ENCODE measurements at regions not wholly inside any gene's neighbourhood (a gene's known extent, or its start where the extent isn't known, plus 50 kb on each side); places are given as distances from the start of the nearest gene placed in this dataset.
A peak's percentile ranks its signal among the peaks of the same experiment; 100 is the strongest.
"Not testable (repeated sequence)": the region's sequence is repeated elsewhere in the genome, so short reads cannot be mapped to it uniquely, and the experiment has no call there.

DNA sequence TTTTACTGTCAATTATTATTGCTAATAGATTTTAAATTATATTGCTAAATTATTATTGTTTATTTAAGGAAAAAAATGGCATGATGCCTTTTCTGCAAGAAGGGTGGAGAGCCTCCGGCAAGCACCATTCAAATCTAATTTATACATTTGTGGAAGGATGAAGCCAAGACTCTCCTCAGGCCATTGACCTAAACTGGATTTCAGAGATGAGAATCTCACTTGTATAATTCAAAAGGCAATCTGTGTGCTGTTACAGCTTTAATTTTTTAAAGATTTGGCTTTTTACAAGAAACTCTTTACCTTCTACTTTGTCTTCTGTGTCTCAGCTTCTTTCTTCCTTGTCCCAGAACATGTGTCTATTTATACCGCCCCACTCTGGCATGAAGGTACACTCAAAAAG lies 722.5 kb downstream of the ETS1 start:
- no peak for DNase-seq (ENCODE audit: low read depth in 2 of 2)

DNA sequence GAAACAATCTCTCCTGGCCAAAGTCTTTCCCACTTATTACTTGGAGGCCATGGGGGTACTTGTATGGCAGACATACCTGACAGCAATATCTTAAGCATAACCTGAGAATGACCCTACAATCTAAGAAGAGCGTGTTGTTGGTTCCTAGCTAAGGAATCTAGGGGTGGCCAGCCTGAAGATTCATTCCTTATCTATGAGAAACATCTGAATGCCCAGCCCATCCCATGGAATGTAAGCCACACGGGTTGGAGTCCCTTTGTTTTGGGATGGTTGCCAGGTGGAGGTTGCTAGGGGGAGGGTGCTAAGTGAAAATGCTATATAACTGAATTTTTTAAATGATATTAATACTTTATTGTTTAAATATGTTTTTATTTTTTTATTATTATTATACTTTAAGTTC lies 725.0 kb downstream of the ETS1 start:
- no peak for DNase-seq (ENCODE audit: low read depth in 2 of 2)

DNA sequence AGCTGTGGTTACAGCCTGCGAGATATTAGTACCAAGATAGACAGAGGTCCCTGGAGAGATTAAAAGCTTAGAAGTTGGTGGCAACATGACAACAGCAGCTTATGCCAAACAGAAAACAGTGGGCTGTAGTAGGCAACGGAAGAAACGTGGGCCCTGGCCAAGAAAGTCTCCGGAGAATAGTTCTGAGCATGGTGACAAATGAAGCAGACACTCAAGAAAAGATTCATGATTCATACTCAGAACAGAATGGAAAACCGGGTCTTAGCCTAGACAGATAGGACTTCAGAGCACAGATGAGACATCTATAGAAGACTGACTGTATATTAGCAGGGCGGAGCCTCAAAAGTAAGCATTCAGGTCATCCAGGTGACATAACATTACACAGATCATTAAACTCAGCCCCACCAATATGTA lies 727.4 kb downstream of the ETS1 start:
- no peak for DNase-seq (ENCODE audit: low read depth in 2 of 2)

DNA sequence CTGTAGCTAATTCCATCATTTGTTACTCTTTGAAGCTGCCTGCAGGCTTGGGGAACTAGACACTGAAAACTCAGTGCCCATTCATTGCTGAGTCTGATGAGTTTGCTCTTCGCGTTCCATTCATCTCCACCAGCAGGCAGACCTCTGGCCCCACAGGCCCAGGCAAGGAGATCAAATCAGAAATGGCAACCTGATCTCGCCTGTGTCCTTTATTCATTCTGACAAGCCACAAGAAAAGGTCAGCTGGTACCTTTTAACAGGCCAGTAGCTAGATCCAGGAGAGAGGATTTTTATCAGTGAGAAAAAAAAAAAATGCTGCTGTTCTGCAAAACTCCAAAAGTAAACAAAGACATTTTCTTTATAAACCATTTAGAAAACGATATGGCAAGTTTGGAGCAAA lies 742.5 kb downstream of the ETS1 start:
- no peak for DNase-seq (ENCODE audit: low read depth in 2 of 2)

DNA sequence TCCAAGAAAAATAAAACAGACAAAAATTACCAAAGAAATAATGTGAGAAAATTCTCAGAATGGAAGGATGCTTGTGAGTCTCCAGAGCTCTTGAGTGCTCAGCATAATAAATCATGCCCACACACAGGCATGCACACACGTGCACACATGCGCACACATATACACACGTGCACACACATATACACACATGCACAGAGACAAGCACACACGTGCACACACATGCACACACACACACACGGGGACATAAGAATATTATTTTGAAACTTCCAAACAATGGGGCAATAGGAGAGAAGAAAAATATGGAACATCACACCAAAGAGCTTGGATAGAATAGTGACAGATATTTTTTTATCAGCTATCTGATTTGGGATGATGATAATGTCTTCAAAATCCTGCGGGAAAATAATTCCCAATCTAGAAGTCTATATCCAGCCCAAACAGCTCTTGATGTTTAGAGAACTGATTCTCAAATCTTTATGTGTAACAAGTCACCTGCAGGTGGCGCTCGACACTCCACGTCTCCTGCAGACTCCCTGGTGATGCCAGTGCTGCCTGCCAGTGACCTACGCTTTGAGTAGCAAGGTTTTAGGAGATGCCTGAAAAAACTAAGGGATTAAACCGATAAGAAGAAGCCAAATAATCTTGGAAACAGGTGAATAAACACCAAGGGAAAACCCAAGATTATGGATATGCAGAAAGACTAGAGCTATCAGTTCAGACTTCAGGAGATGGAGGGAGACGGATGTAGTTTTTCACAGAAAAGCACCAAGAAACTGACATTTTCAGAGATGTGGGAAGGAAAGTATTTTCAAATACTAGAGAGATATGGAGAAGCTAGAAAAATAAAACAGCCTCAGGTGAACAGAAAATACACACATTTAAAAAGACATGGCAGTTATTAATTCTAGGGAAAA lies 743.6 kb downstream of the ETS1 start:
- DNase-seq (ENCODE audit: low read depth in 2 of 2), result peak; percentile 58 to 60

DNA sequence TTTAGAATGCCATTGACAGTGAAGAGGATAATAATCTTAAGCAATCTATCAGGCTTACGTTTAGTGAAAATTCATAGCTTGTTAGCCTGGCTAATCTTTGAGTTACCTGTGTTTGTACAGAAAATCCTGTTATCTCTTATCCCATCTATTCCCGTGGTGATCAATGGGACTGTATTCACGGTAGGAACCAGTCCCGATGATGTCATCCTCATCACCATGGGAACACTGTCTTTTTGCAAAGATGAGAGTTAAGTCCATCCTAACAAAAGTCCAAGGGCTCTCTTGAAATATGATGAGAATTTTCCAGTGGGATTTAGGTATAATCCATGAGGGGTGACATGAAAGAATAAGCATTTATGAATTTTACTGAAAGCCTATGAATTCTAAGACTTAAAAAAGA lies 762.2 kb downstream of the ETS1 start:
- DNase-seq (ENCODE audit: low read depth in 2 of 2), result no peak

DNA sequence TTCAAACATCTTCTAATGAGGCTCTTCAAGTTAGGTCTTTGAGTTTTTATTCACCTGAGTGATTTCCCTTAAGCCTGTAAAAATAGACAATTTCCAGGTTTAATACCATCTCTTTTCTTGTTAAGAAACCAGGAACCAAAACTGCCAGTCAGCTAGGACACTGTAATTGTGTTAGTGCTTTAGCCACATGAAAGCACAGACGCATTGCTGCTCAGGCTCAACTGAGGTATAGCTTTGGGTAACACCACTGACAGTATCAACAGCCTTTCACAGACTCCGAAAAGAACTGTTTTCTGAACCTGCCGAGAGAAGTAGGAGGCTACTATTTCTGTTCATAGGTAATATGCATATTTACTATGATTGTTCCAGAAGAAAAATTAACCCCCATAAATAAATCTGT lies 768.7 kb downstream of the ETS1 start:
- no peak for DNase-seq (ENCODE audit: low read depth in 2 of 2)

DNA sequence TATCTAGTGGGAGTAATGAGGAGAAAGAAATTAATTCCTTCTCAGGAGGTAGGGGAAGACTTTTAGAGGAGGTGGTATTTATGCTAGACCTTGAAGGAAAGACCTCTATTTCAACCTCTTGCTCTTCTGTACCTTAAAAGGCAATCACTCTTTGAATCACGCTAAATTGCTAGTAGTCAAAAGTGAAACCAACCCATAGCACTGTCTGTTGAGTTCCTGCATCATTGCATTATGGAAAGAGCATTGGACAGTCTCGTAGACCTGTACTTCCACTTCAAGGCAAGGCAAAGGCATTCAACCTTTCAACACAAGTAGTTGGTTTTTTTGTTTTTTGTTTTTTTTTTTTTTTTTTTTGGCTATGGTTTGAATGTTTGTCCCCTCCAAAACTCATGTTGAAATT lies 770.4 kb downstream of the ETS1 start:
- DNase-seq (ENCODE audit: low read depth in 2 of 2), result no peak

DNA sequence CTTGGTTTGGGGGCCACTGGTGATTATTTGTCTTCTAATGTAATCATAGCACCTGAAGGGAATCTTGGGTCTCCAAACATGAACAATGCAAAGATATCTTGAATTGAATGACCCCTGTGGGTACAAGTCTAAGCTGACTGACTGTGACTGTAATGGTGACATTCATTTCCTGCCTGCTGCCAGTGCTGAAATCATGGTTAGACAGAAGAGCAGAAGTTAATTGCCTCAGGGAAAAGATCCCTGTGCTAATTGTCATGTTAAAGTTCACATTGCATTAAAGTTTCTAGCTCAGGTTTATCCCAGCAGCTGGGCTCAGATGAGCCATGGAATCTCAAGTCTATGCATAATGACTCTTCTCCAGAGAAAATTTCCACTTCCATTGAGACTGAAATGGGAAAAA lies 772.0 kb downstream of the ETS1 start:
- DNase-seq (ENCODE audit: low read depth in 2 of 2), result no peak

DNA sequence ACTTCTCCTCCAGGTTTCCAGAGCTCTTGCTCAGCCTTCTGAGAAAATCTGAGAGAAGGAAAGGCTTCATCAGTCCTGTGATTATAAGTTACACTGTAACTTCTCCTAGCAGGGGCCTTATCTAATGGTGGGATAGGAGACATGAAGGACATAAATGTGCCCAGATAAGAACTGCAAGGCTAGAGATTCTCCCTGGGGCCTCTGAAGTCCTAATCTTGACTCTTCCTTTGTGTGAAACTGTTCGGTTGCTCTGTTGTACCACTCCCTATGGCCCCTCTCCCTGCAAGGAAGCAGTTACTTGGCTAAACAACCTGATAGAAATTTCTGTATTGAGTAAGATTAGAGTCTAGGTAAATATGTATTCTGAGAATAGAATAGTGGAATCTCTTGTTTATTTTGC lies 780.9 kb downstream of the ETS1 start:
- no peak for DNase-seq (ENCODE audit: low read depth in 2 of 2)

DNA sequence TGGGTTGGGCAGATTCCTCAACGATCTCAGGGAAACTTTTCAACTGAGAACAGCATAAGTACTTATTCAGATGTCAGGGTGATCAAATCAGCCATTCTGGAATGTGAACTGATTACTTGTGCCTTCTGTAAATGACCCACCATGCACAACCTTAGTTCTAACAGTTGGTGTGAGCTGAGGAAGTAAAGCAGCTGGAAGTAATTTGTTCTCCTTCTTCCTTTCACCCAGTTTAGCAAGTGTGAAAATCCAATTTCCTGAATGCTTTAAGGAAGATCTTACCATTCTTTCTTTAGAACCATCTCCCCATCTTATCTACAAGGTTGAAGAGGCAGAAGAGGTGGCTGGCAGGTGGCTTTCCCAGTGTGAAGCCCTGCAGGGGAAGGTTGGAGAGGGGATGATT lies 781.6 kb downstream of the ETS1 start:
- DNase-seq (ENCODE audit: low read depth in 2 of 2), result no peak

DNA sequence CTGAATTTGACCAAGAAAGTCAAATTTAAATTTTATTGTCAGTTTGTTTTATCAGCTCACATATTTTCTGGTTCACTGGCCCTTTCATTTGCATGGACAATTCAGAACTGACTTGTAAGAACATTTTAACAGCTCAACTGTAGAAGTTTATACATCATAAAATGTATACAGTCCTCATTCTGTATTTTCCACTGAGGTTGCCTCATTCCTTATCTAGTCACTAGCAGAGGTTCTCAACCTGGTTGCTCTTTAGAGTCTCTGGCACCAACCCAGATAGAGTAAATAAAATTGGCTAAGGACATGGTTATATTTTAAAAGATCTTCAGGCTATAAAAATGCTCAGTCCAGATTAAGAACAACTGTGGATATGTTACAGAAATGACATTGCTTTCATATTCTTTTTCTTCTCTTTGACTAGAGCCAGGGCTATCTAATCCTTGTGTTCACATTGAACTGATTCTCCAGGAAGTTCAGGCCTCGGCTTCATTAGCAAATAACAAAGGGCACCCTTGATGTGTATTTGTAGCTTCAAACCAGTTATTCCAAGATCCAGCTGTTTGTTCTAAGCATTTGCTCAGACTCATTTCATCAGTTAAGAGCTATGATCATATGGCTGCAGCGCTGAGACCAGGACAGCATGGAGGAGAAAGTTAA lies 782.5 kb downstream of the ETS1 start:
- DNase-seq (ENCODE audit: low read depth in 2 of 2), result no peak

DNA sequence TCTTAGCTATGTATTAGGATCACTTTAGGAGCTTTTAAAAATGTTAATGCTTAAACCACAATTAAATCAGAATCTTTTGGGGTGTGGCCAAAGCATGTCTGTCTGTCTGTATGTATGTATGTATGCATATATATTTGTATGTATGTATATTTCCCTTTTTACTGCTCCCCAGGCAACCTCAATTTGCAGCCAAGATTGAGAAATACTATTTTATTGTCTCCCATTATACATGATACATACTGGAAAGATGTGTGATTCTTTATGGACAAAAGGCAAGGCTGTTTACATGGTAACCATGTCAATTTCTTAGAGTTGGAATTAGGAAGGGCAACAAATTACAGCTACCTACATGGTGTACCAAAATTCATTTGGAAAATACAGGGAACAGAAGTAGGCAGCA lies 783.6 kb downstream of the ETS1 start:
- no peak for DNase-seq (ENCODE audit: low read depth in 2 of 2)

DNA sequence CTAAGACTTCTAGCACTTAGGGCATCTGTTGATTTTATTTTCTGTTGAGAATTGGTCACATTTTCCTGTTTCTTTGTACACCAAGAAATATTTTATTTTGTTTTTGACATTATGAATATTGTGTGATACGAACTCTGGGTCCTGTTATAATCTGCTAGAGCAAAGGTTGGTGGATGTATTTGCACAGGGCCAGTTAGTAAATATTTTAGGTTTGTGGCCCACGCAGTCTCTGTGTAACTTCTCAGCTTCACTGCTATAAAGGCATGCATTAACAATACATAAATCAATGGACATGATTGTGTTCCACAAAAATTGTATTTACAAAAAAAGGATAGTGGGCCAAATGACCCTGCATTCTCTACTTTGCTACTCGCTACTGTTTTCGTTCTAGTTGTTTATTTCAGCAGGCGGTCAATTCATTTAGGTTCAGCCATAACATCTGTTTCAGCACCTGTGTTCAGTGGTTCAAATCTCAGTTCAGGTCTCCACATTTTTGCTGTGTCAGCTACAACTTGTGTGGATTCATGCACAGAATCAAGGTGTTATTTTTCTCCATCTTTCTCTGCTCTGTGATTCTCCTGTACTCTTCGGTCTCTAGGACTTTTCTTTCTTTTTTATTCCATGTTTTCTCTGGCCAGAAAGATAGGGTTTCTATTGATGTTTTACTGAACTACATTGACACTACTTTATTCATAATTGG lies 786.2 kb downstream of the ETS1 start:
- DNase-seq (ENCODE audit: low read depth in 2 of 2), result no peak

DNA sequence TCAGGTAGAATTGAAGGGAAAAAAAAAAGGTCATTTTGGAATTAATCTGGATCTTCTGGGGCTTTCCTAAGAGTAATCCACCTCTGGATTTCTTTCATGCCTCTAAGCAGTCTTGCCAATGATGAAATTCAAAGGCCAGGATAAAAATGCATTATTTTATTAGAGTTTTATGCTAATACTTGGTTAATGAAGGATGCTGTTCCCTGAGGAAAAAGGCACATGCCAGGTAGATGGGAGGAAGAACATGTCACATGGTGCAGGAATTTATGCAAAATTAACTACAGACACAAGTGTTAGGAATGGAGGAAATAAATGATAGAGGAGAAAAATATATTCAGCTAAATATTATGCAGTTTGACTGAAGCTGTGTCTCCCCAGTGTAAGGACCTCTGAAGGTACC lies 792.0 kb downstream of the ETS1 start:
- DNase-seq (ENCODE audit: low read depth in 2 of 2), result no peak

DNA sequence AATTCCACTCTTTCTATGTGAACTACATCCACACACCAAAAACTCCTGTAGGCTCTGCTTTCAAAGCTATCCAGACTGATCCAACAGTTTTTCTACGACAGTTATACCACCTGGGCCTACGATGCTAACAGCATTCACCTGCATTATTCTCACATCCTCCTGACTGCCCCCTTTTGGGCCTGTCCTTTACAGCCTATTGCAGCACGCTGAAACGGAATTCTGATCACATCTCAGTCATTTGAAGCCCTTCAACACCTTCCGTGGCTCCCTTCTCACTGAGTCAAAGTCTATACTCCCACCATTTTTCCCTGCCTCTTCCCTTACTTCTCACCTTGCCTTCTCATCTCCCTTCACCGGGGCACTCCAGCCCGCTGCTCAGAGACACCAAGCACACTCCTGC lies 791.3 kb upstream of the KIRREL3 start:
- no peak for DNase-seq (ENCODE audit: low read depth in 2 of 2)

DNA sequence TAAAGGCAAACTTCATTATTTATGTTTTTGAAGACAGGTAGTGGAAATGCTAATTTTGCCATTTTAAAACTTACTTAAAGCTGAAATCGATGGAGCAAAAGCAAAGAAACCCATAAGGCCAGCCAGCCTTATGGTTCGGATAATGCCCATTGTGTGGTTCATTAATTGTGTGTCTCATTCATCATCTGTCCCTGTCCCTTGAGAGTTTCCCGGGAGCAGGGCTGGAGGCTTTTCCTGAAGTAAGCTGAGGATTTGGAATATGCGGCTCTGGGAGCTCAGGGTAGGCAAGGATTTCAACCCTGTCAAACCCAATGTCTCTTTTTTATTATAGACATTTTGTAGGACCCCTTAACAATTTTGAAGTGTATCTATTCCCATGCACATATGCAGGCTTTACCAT lies 790.0 kb upstream of the KIRREL3 start:
- DNase-seq (ENCODE audit: low read depth in 2 of 2), result no peak

DNA sequence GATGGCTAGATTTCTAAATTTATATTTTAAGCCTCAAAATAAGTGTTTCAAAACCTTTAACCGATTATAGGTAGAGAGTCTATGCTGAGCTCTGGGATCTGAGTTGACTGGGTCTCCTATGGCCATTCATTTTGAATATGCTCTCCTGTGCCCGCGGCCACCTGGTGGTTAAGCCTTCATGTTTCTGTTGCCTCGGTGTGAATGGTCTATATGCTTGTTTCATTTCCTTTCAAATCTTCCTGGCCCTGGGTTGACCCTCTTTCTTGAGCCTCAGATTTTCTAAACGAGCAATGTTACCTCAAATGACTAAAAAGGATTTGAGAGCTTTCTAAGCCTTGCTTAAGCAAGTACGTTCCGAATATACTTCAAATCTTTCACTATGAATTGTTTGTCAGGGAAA lies 789.4 kb upstream of the KIRREL3 start:
- no peak for DNase-seq (ENCODE audit: low read depth in 2 of 2)

DNA sequence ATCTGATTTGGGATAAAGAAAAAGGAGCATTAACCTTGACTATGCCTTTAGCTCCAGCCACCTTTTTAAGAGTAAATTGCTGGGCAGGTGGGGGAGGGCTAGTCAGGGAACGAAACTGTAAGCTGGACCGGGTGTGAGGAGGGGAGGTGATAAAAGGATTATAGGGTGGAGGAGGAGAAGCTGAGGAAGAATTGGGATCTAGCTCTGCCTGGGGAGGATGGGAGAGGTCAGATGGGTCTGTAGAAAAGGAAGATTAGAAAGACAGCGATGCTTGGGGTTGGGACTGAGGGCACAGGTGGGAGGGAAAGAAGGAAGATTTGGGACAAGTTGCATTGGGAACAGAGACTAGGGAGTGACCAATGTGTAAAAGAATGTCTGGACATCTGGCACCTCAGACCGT lies 772.4 kb upstream of the KIRREL3 start:
- DNase-seq (ENCODE audit: low read depth in 2 of 2), result not testable (repeated sequence)

DNA sequence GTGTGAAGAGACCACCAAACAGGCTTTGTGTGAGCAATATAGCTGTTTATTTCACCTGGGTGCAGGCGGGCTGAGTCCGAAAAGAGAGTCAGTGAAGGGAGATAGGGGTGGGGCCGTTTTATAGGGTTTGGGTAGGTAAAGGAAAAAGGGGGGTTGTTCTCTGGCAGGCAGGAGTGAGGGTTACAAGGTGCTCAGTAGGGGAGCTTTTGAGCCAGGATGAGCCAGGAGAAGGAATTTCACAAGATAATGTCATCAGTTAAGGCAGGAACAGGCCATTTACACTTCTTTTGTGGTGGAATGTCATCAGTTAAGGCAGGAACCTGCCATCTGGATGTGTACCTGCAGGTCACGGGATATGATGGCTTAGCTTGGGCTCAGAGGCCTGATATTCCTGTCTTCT lies 768.4 kb upstream of the KIRREL3 start:
- not testable (repeated sequence) for DNase-seq (ENCODE audit: low read depth in 2 of 2)

DNA sequence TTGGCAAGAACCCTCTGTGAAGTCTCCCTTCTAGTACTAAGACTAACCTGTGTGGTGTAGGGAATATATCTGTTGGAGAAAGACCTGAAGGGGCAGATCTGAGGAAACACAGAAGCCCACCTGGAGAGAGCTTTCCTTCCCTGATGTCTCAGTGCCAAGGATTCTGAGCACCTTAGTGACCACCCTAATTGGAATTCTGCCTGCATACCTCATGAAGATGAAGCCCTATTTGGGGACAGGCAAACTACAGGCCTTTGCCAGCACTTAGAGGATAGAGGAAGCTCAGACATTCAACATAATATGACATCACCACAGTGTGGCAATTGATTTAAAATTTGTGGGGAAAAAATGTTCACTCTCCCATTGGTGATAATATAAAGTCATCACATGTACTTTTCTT lies 766.2 kb upstream of the KIRREL3 start:
- DNase-seq (ENCODE audit: low read depth in 2 of 2), result no peak

DNA sequence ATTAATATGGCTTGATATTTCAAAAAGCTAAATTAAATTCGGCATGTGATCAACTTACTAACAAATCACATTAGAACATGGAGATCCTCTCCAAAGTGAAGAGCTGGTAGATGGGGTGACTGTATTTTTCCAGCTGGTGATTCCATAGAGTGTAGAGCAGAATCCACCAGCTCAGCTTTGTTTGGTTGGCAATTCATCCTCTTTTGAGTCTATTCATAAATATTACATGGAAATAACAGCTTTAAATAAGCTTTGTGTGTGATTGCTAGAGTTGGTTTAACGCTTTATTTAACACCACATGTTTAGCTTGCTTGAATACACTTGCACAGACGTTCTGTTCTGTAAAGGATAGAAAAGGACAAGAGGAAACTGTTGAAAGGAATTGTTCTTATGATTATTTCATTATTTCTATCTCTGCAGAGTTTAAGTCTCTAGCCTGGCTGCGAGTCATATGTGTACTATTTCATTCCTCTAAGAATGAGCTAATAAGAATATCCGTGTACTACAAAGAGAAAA lies 738.3 kb upstream of the KIRREL3 start:
- no peak for DNase-seq (ENCODE audit: low read depth in 2 of 2)

DNA sequence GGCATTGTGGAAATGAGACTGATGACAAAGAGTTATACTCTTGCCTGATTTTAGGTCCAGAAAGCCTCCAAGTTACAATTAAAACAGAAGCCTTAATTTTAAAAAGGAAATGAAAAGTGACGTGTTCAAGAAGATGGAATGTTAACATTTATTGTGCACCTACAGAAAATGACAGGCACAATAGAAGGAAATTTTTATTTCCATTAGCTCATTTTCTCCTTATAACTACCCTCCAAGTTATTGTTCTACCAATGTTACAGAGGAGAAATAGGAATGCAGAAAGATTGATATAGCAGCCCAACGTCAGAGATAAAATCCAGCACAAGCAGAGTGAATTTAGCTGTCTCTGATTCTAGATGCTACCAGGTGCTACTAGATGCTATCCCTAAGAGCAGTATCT lies 736.9 kb upstream of the KIRREL3 start:
- DNase-seq (ENCODE audit: low read depth in 2 of 2), result no peak
